Muscle of leg (tissue), 3 donors: ENCODE measurements at regions not wholly inside any gene's neighbourhood (a gene's known extent, or its start where the extent isn't known, plus 50 kb on each side); places are given as distances from the start of the nearest gene placed in this dataset.
A peak's percentile ranks its signal among the peaks of the same experiment; 100 is the strongest.
"Not testable (repeated sequence)": the region's sequence is repeated elsewhere in the genome, so short reads cannot be mapped to it uniquely, and the experiment has no call there.

Experiments
- DNase-seq: peaks from one replicate; pipeline ENCODE4 v3.0.0; 2013
- H3K27ac ChIP-seq: one replicate; pipeline ENCODE4 v1.5.1; 2013; ENCODE audit warnings: mild to moderate bottlenecking, low read length, control low read depth
- H3K27me3 ChIP-seq: one replicate; pipeline ENCODE4 v1.6.1; 2013; ENCODE audit warnings: low read length; ENCODE audit not compliant: control insufficient read depth, insufficient read depth
- H3K36me3 ChIP-seq: one replicate; pipeline ENCODE4 v1.6.1; 2013; ENCODE audit warnings: low read length; ENCODE audit not compliant: control insufficient read depth, insufficient read depth
- H3K4me1 ChIP-seq: one replicate; pipeline ENCODE4 v1.6.1; 2013; ENCODE audit warnings: low read length; ENCODE audit not compliant: control insufficient read depth, insufficient read depth
- H3K4me3 ChIP-seq: one replicate; pipeline ENCODE4 v1.5.1; 2013; ENCODE audit warnings: low read length, control low read depth
- H3K9me3 ChIP-seq: replicated peaks from 2 replicates; pipeline ENCODE4 v1.6.1; 2013; ENCODE audit warnings: low read depth, low read length; ENCODE audit not compliant: control insufficient read depth
- WGBS: methylation state at CpG from one replicate; pipeline ENCODE4 v1.1.5; 2013; ENCODE audit warnings: missing lambda C conversion rate; ENCODE audit not compliant: insufficient coverage; 5-methylcytosine and 5-hydroxymethylcytosine counted together

DNA sequence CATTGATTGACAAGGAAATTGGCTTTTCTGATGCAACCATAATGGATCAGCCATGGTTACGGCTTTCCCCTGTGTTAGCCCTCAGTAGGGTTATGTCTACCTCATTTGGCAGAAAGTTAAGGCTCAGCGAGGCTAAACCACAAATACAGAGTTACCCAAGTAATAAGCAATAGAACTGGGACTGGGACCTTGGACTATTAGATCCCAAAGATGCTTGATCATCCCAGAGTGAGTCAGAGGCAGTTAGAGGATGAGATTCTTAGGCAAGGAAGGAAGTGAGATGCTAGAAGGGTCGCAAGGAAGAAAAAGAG, 401.4 kb downstream of the TNS3 start:
- no peaks in the 10 kb centered on the region for H3K9me3 ChIP-seq
- no peak overlapping the region for H3K4me3 ChIP-seq
- peaks cover 59% of the 10 kb centered on the region for H3K4me1 ChIP-seq
- 71% methylated on average over 1 of the region's 3 CpGs for WGBS
- H3K36me3 ChIP-seq, result no peaks in the 10 kb centered on the region
- no peaks in the 10 kb centered on the region for H3K27me3 ChIP-seq
- H3K27ac ChIP-seq, result peak overlapping the region; percentile 16
- DNase-seq, result no peak

DNA sequence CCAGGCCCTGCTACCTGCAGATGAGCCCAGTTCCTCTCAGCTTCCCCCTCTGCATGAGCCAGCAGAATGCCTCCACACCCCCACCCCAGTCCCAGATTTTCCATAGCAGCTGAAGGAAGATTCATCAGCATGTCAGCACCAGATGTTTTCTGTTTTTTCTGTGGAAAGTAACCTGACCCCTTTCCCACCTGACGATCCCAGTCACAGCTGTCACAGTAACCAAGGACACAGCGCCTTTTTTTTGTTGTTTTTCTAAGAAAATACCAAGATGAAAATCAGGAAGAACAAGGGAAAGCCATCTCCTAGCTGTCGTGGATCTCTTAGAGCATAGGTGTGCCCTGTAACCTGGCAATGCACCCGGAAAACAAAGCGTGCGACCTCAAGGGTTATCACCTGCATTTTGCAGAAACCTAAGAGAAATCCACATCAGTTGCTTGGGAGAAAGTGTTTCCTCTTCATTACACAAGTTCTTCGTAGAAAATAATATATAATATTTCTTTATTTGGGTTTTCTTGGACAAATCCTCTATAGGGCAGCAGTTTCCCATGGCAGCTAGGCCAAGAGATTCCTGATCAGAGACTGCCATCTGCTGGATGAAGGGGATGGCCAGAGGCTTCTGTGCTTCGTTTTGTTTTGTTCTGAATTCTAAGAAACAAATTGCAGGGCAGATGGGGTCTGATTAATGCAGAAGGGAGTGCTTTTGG, 401.9 kb downstream of the TNS3 start:
- peaks cover 56% of the 10 kb centered on the region for H3K4me1 ChIP-seq
- 0% methylated on average over 1 of the region's 8 CpGs for WGBS
- no peak overlapping the region for H3K4me3 ChIP-seq
- H3K27ac ChIP-seq, result peak overlapping the region; percentile 92
- no peaks in the 10 kb centered on the region for H3K36me3 ChIP-seq
- peak; percentile 92 for DNase-seq
- H3K27me3 ChIP-seq, result no peaks in the 10 kb centered on the region
- no peaks in the 10 kb centered on the region for H3K9me3 ChIP-seq

- not testable (repeated sequence) for H3K27ac ChIP-seq, H3K36me3 ChIP-seq, H3K4me3 ChIP-seq, H3K4me1 ChIP-seq, H3K9me3 ChIP-seq, H3K27me3 ChIP-seq, DNase-seq
- WGBS, result 90% methylated on average over 3 of the region's 7 CpGs
Measured at GRCh38 chr7:47172602-47173539, 409.0 kb downstream of the TNS3 start.

- H3K9me3 ChIP-seq, result no peaks in the 10 kb centered on the region
- H3K36me3 ChIP-seq, result no peaks in the 10 kb centered on the region
- H3K27ac ChIP-seq, result no peak overlapping the region
- no CpG with 5 or more reads among the region's 1 CpG for WGBS
- DNase-seq, result no peak
- H3K27me3 ChIP-seq, result no peaks in the 10 kb centered on the region
- H3K4me3 ChIP-seq, result no peak overlapping the region
- no peaks in the 10 kb centered on the region for H3K4me1 ChIP-seq
Measured at GRCh38 chr7:47170516-47170915, 411.4 kb downstream of the TNS3 start.

DNA sequence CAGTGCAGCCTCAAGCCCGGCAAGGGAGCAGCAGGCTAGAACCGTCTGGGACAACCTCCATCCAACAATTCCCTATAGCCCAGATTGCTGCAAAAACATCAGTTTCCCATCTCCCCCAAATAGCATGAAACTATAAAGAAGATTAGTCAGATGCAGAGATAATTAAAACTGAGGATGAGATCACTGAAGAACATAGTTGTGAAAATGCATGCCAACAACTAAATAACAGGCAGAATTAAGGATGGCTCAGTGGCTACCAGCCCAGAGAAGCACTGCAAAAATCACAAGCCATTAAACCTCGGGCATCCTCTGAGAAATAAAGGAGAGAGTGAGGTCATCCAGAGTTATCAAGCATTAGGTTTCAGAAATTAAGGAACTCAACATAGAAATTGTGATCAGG, 427.1 kb downstream of the TNS3 start:
- Histone ChIP-seq H3K27ac (no peak overlapping the region), H3K27me3 (no peaks in the 10 kb centered on the region), H3K9me3 (no peaks in the 10 kb centered on the region), H3K4me1 (peaks cover 6% of the 10 kb centered on the region), H3K36me3 (no peaks in the 10 kb centered on the region), H3K4me3 (no peak overlapping the region)
- WGBS, result no CpG with 5 or more reads among the region's 3 CpGs
- no peak for DNase-seq

DNA sequence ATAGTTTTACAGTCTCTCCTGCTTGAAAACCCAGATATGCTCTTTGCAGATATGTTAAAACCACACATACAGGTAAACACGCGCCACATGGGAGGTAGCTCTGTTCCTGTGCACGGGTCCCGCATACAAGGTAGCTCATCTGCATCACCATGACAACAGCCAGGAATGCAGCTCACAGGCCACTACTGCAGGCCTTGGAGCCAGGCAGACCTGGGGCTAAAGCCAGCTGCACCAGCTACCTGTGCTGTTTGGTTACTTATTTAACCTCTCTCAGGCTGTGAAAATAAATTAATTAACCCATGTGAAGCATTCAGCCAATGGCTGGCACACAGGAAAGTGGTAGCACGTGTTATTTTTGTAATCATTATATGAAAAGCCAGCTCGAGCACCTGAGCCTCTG, 428.3 kb downstream of the TNS3 start:
- DNase-seq, result no peak
- Histone ChIP-seq H3K9me3 (no peaks in the 10 kb centered on the region), H3K27ac (no peak overlapping the region), H3K4me1 (peaks cover 6% of the 10 kb centered on the region), H3K36me3 (no peaks in the 10 kb centered on the region), H3K27me3 (no peaks in the 10 kb centered on the region), H3K4me3 (no peak overlapping the region)
- 60% methylated on average over 5 of the region's 6 CpGs for WGBS

DNA sequence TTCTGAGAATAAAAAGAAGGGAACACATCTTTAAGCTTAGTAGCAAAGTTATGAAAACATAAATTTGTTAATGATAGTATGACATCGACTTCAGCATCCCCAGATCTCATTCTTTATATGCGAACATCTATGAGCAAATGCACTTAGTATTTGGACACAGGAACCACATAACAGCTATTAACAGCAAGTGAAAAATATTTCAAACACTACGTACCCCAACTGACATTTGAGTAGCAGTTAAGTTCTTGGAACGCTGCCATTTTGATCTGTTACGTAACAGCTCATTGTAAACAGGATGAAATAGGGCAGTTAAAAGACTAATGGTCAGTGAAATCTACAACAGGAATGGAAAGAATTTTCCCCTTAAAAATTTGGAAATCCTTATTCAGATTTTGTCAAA, 428.9 kb downstream of the TNS3 start:
- no peak overlapping the region for H3K4me3 ChIP-seq
- no peaks in the 10 kb centered on the region for H3K36me3 ChIP-seq
- H3K4me1 ChIP-seq, result peaks cover 6% of the 10 kb centered on the region
- no peak overlapping the region for H3K27ac ChIP-seq
- no peaks in the 10 kb centered on the region for H3K9me3 ChIP-seq
- H3K27me3 ChIP-seq, result no peaks in the 10 kb centered on the region
- WGBS, result no CpG with 5 or more reads among the region's 5 CpGs
- peak; percentile 85 for DNase-seq

DNA sequence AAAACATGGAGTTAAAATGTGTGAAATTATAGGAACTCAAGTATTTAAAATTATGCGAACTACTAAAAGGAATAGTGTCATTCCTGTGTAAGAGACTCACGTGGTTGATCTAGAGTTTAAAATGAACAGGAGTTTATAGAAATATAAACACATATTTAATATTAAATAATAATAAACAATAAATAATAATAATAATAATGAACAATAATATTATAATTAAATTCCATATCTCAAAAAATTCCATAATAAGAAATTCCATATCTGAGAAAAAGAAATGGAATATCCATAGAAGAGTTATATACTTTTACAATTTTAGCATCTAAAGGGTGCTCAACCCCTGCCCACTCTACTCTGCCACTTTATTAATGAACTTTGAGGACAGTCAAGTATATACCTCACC, 429.6 kb downstream of the TNS3 start:
- WGBS, result no CpG with 5 or more reads among the region's 2 CpGs

DNA sequence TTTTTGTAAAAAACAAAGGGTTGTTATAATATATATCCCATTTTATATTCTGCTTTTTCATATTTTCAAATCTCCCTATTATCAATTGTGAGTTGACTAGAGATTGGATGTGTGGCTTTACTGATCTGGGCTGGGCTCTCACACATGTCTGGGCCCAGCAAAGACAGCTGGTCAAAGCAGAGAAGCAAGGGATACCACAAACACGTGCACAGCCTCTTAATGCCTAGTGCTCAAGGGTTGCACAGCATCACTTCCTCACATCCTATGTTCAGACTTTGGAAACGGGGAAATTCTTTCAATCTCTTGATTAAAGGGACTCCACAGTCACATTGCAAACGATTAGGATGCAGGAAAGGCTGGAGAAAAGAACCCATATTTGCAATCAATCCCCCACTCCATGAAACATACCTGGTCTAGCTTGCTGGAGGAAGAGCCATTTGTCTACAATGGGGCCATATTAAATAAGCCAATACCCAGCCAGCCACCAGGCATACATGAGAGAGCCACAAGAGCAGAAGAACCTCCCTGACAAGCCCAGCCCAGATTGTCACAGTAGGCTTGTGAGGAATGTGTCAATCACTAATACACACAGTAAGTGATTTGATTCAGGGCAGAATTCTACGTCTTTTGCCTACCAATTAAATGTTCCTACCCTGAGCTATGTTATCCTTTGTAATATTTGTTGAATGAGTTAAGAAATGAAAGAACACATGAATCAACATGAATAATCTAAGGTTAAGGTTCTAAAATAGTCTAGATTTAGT, 431.2 kb downstream of the TNS3 start:
- no peaks in the 10 kb centered on the region for H3K27me3 ChIP-seq
- DNase-seq, result no peak
- no peak overlapping the region for H3K4me3 ChIP-seq
- no peak overlapping the region for H3K27ac ChIP-seq
- WGBS, result 86% methylated on average over 1 of the region's 4 CpGs
- H3K36me3 ChIP-seq, result no peaks in the 10 kb centered on the region
- peaks cover 6% of the 10 kb centered on the region for H3K4me1 ChIP-seq
- H3K9me3 ChIP-seq, result no peaks in the 10 kb centered on the region

More for the DNA sequence above, 429.6 kb downstream of the TNS3 start:
- H3K27me3 ChIP-seq, result no peaks in the 10 kb centered on the region
- no peaks in the 10 kb centered on the region for H3K9me3 ChIP-seq
- no peaks in the 10 kb centered on the region for H3K36me3 ChIP-seq
- DNase-seq, result no peak
- H3K4me1 ChIP-seq, result peaks cover 6% of the 10 kb centered on the region
- H3K27ac ChIP-seq, result no peak overlapping the region
- H3K4me3 ChIP-seq, result no peak overlapping the region

- Histone ChIP-seq H3K27ac (no peak overlapping the region), H3K4me3 (no peak overlapping the region), H3K27me3 (no peaks in the 10 kb centered on the region), H3K36me3 (no peaks in the 10 kb centered on the region), H3K9me3 (no peaks in the 10 kb centered on the region), H3K4me1 (peaks cover 6% of the 10 kb centered on the region)
- 100% methylated on average over 1 of the region's 4 CpGs for WGBS
- no peak for DNase-seq
Measured at GRCh38 chr7:47149971-47150370, 431.9 kb downstream of the TNS3 start.
